Body of pancreas (tissue), 4 donors: ENCODE measurements at regions not wholly inside any gene's neighbourhood (a gene's known extent, or its start where the extent isn't known, plus 50 kb on each side); places are given as distances from the start of the nearest gene placed in this dataset.
A peak's percentile ranks its signal among the peaks of the same experiment; 100 is the strongest.

Experiments
- ATAC-seq: fragments of 150-250 bp; one replicate; pipeline ENCODE4 v1.9.1; 2016
- DNase-seq, 4 donors: peaks; one replicate each; pipeline ENCODE4 v3.0.0-alpha.2; 2019
- H3K27ac ChIP-seq, 4 donors: fragments of 200-600 bp; sonication (generic); 1 replicate in 3 of 4; 2 replicates in 1 of 4; pipeline versions ENCODE4 v1.5.1 to v1.6.1; 2016 to 2019; ENCODE audit warnings: mild to moderate bottlenecking in 1 of 4, mixed read lengths in 1 of 4, moderate library complexity in 1 of 4
- H3K27me3 ChIP-seq, 2 donors: fragments of 200-600 bp; sonication (generic); one replicate each; pipeline ENCODE4 v1.6.0; 2016; ENCODE audit warnings: mild to moderate bottlenecking in 1 of 2
- H3K36me3 ChIP-seq, 2 donors: fragments of 200-600 bp; sonication (generic); replicated peaks in 1 of 2; 2 replicates each; pipeline ENCODE4 v1.5.1; 2016; ENCODE audit warnings: low read depth in 2 of 2; ENCODE audit not compliant: insufficient read depth in 1 of 2
- H3K4me1 ChIP-seq: fragments of 200-600 bp; sonication (generic); one replicate; pipeline ENCODE4 v1.6.0; 2016
- H3K4me3 ChIP-seq, 2 donors: fragments of 200-600 bp; sonication (generic); 1 replicate in 1 of 2; 2 replicates in 1 of 2; pipeline ENCODE4 v1.5.1; 2016 to 2019
- H3K9me3 ChIP-seq, 3 donors: fragments of 200-600 bp; sonication (generic); 1 replicate in 2 of 3; 2 replicates in 1 of 3; pipeline ENCODE4 v1.5.1; 2016
- CTCF ChIP-seq, 7 experiments: fragments of 450-650 bp in 4 of 7; fragments of 200-600 bp in 3 of 7; sonication (generic) in 3 of 7; IDR thresholded peaks; one replicate each; pipeline ENCODE4 v1.5.1; 2016 to 2019; ENCODE audit warnings: antibody characterized with exemption in 7 of 7
- POLR2A ChIP-seq, 3 donors: fragments of 450-650 bp; IDR thresholded peaks; one replicate each; pipeline ENCODE4 v1.6.1; 2016; ENCODE audit warnings: antibody characterized with exemption in 3 of 3, mild to moderate bottlenecking in 2 of 3
- WGBS, 2 donors: methylation state at CpG; one replicate each; pipeline ENCODE4 v1.1.5; 2017; 5-methylcytosine and 5-hydroxymethylcytosine counted together
- intact Hi-C: fragments of 100-400 bp; cut with DNase I; formaldehyde crosslinking; loops from one replicate; pipeline ENCODE4 v1.15.1; 2023

GRCh38 chr7:25069900-25070443 is 55.1 kb downstream of the CYCS start:
- DNase-seq, result peak; percentile 55 to 69 (median 60)
- Histone ChIP-seq H3K27me3 (no peaks in the 10 kb centered on the region), H3K4me3 (no peak overlapping the region), H3K36me3 (no peaks in the 10 kb centered on the region), H3K4me1 (peaks cover 5% of the 10 kb centered on the region), H3K27ac (no peak overlapping the region), H3K9me3 (no peaks in the 10 kb centered on the region)
- ATAC-seq, result peak; percentile 85
- WGBS, 2 donors, result 18 to 24% methylated on average over 11 of the region's 11 CpGs
- intact Hi-C loops, result loop anchor here (5.0 kb wide), 1 partner anchor 253 kb away; no protein-coding TSS in a partner anchor
- TF ChIP-seq CTCF (IDR thresholded peaks at IDR 0.05), result peak; percentile 81 to 96 (median 90)
- no peak for TF ChIP-seq POLR2A (IDR thresholded peaks at IDR 0.05)

- ATAC-seq (no peak), DNase-seq (no peak)
- peaks cover 5% of the 10 kb centered on the region for H3K4me1 ChIP-seq
- no peaks in the 10 kb centered on the region for H3K27me3 ChIP-seq
- intact Hi-C loops, result no loop called here
- no peaks in the 10 kb centered on the region for H3K9me3 ChIP-seq
- no peak overlapping the region for H3K4me3 ChIP-seq
- TF ChIP-seq CTCF (IDR thresholded peaks at IDR 0.05) (no peak), POLR2A (IDR thresholded peaks at IDR 0.05) (no peak)
- 82 to 86% methylated on average over 10 of the region's 10 CpGs for WGBS, 2 donors
- H3K27ac ChIP-seq, result no peak overlapping the region
- H3K36me3 ChIP-seq, result no peaks in the 10 kb centered on the region
Observed at GRCh38 chr7:25068502-25069213, 56.4 kb downstream of the CYCS start.

- WGBS, 2 donors, result 47 to 64% methylated on average over 6 of the region's 6 CpGs
- DNase-seq (no peak), ATAC-seq (no peak)
- TF ChIP-seq CTCF (IDR thresholded peaks at IDR 0.05), result no peak
- TF ChIP-seq POLR2A (IDR thresholded peaks at IDR 0.05), result no peak
- Histone ChIP-seq H3K36me3 (no peaks in the 10 kb centered on the region), H3K4me1 (peaks cover 5% of the 10 kb centered on the region), H3K27ac (no peak overlapping the region), H3K9me3 (no peaks in the 10 kb centered on the region), H3K27me3 (no peaks in the 10 kb centered on the region), H3K4me3 (no peak overlapping the region)
- intact Hi-C loops, result no loop called here
Observed at GRCh38 chr7:25067726-25068501, 57.1 kb downstream of the CYCS start.

- intact Hi-C loops, result no loop called here
Observed at GRCh38 chr7:25066253-25066652, 58.8 kb downstream of the CYCS start.

More at GRCh38 chr7:25066253-25066652, 58.8 kb downstream of the CYCS start:
- TF ChIP-seq CTCF (IDR thresholded peaks at IDR 0.05), result no peak
- Histone ChIP-seq H3K27me3 (no peaks in the 10 kb centered on the region), H3K27ac (no peak overlapping the region), H3K4me1 (peaks cover 5% of the 10 kb centered on the region), H3K9me3 (no peaks in the 10 kb centered on the region), H3K4me3 (no peak overlapping the region), H3K36me3 (no peaks in the 10 kb centered on the region)
- WGBS, 2 donors, result 83 to 88% methylated on average over 1 of the region's 1 CpG
- ATAC-seq (no peak), DNase-seq (no peak)
